ENCODE measurements at regions not wholly inside any gene's neighbourhood (a gene's known extent, or its start where the extent isn't known, plus 50 kb on each side); places are given as distances from the start of the nearest gene placed in this dataset.
A peak's percentile ranks its signal among the peaks of the same experiment; 100 is the strongest.

GRCh38 chr5:154686490-154686889 lies 68.7 kb upstream of the LARP1 start:
- RAD21 ChIA-PET (ENCODE audit: low non-redundant PET in 1 of 2, low total read pairs in 2 of 2, uncharacterized antibody in 2 of 2, unreplicated experiment in 2 of 2) = no interaction called here
- no peaks in the 10 kb centered on the region for H3K36me3 ChIP-seq (ENCODE audit: control insufficient read depth in 1 of 2, insufficient read depth in 2 of 2, low read length in 2 of 2)
- ATAC-seq (no peak), DNase-seq (ENCODE audit: low read depth, low spot score) (no peak)
- POLR2A ChIA-PET = no interaction called here
- H3K9me3 ChIP-seq (ENCODE audit: control insufficient read depth in 1 of 2, insufficient read depth in 1 of 2, low read depth in 1 of 2, low read length in 2 of 2) = peaks cover 0 to 3% of the 10 kb centered on the region in 2 experiments; a peak in 1 of 4 replicates
- TF ChIP-seq CBX3 (IDR thresholded peaks at IDR 0.05; ENCODE audit: low read depth) (peak; percentile 87), SP1 (IDR thresholded peaks at IDR 0.05; ENCODE audit: low read depth) (no peak)
- CTCF ChIA-PET = no interaction called here
- no peaks in the 10 kb centered on the region for H3K79me2 ChIP-seq (ENCODE audit: insufficient read depth, low read length)
- no TSS peak for BruUV-seq (replicated peaks)
- peaks cover 16 to 27% of the 10 kb centered on the region in 2 experiments for H3K4me1 ChIP-seq (ENCODE audit: control insufficient read depth in 1 of 2, insufficient read depth in 2 of 2, low read length in 2 of 2)
- no peaks in the 10 kb centered on the region for H3K27me3 ChIP-seq (ENCODE audit: insufficient read depth, low read length)
- H3K9ac ChIP-seq (ENCODE audit: low read length) = no peak overlapping the region
- no peaks in the 10 kb centered on the region for H4K20me1 ChIP-seq (ENCODE audit: insufficient read depth)
- no peaks in the 10 kb centered on the region for H3K9me2 ChIP-seq (ENCODE audit: insufficient read depth)
- intact Hi-C loops (cut with micrococcal nuclease) = loop anchor here (10.0 kb wide), 1 partner anchor 168 kb away; the partner anchor contains the start of genes CNOT8 and FAXDC2
- H3K4me2 ChIP-seq (ENCODE audit: low read length) = no peak overlapping the region
- no peak overlapping the region for H2AFZ ChIP-seq (ENCODE audit: low read depth, low read length, poor library complexity, severe bottlenecking)
- H3K27ac ChIP-seq (ENCODE audit: low read depth, low read length) = no peak overlapping the region
- H3K4me3 ChIP-seq (replicated peaks in 1 of 2; ENCODE audit: low read depth in 1 of 2, low read length in 2 of 2) = no peak overlapping the region

GRCh38 chr5:154683101-154683880 lies 71.9 kb upstream of the LARP1 start:
- H3K9me3 ChIP-seq (ENCODE audit: control insufficient read depth in 1 of 2, insufficient read depth in 1 of 2, low read depth in 1 of 2, low read length in 2 of 2) = peaks cover 0 to 3% of the 10 kb centered on the region in 2 experiments; a peak in 1 of 4 replicates
- ChIA-PET POLR2A (interaction anchor here (0.6 to 1.0 kb wide), 3 partner anchors 29 to 174 kb away, joined by 3 to 5 read pairs (median 4); no protein-coding TSS in a partner anchor), RAD21 (ENCODE audit: low non-redundant PET in 1 of 2, low total read pairs in 2 of 2, uncharacterized antibody in 2 of 2, unreplicated experiment in 2 of 2) (interaction anchor here in 1 of 2 experiments (0.6 kb wide), 2 partner anchors 65 to 71 kb away, joined by 3 to 5 read pairs; no protein-coding TSS in a partner anchor), CTCF (interaction anchor here (0.8 kb wide), 2 partner anchors 30 to 344 kb away, joined by 3 to 5 read pairs; no protein-coding TSS in a partner anchor)
- intact Hi-C loops (cut with micrococcal nuclease) = loop anchor here (10.0 kb wide), 1 partner anchor 172 kb away; the partner anchor contains the start of genes CNOT8 and FAXDC2
- peaks cover 16 to 27% of the 10 kb centered on the region in 2 experiments for H3K4me1 ChIP-seq (ENCODE audit: control insufficient read depth in 1 of 2, insufficient read depth in 2 of 2, low read length in 2 of 2)
- TSS peak; percentile 73 for BruUV-seq (replicated peaks)
- DNase-seq (ENCODE audit: low read depth, low spot score) = no peak
- peak overlapping the region; percentile 76 for H3K4me2 ChIP-seq (ENCODE audit: low read length)
- H4K20me1 ChIP-seq (ENCODE audit: insufficient read depth) = no peaks in the 10 kb centered on the region
- H3K27me3 ChIP-seq (ENCODE audit: insufficient read depth, low read length) = no peaks in the 10 kb centered on the region
- H3K9ac ChIP-seq (ENCODE audit: low read length) = peak overlapping the region; percentile 63
- H3K36me3 ChIP-seq (ENCODE audit: control insufficient read depth in 1 of 2, insufficient read depth in 2 of 2, low read length in 2 of 2) = no peaks in the 10 kb centered on the region
- peak; percentile 43 for ATAC-seq
- H3K4me3 ChIP-seq (replicated peaks in 1 of 2; ENCODE audit: low read depth in 1 of 2, low read length in 2 of 2) = peak overlapping the region; percentile 34 to 47
- peak overlapping the region; percentile 78 for H3K27ac ChIP-seq (ENCODE audit: low read depth, low read length)
- TF ChIP-seq POLR2A (IDR thresholded peaks at IDR 0.05; ENCODE audit: borderline replicate concordance, extremely low read depth, insufficient read depth, insufficient read length) = no peak
- TF ChIP-seq ZFX (IDR thresholded peaks at IDR 0.05) = peak; percentile 36; the same call in 1 of the 2 replicates
- H2AFZ ChIP-seq (ENCODE audit: low read depth, low read length, poor library complexity, severe bottlenecking) = no peak overlapping the region
- H3K79me2 ChIP-seq (ENCODE audit: insufficient read depth, low read length) = no peaks in the 10 kb centered on the region
- no peaks in the 10 kb centered on the region for H3K9me2 ChIP-seq (ENCODE audit: insufficient read depth)
